Non-pigmented ciliary epithelial cell (primary cell): ENCODE measurements at regions not wholly inside any gene's neighbourhood (a gene's known extent, or its start where the extent isn't known, plus 50 kb on each side); places are given as distances from the start of the nearest gene placed in this dataset.
"Not testable (repeated sequence)": the region's sequence is repeated elsewhere in the genome, so short reads cannot be mapped to it uniquely, and the experiment has no call there.

Experiments
- DNase-seq: peaks from one replicate; pipeline ENCODE4 v3.0.0-alpha.2; 2010; ENCODE audit warnings: low read depth

DNA sequence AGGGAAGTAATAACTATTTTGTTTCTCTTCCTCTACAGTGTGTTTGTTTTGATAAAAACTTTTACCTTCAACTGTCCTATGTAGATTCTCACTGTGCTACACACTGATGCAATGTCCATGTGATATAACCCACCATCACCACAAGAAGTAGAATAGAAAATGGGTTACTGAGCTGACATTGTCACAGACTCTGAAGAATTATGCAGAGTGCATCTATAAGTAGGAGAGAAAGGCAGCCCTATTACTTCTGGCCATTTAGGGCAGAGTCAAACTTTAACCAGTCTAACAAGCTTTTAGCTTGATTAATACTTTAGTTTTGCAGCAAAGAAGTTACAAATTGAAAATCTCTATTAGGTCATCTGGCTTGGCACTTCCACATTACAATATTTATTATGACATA, 354.0 kb upstream of the CDH8 start:
- DNase-seq, result no peak

- no peak for DNase-seq
Measured at GRCh38 chr16:62386411-62386810, 350.2 kb upstream of the CDH8 start.

DNA sequence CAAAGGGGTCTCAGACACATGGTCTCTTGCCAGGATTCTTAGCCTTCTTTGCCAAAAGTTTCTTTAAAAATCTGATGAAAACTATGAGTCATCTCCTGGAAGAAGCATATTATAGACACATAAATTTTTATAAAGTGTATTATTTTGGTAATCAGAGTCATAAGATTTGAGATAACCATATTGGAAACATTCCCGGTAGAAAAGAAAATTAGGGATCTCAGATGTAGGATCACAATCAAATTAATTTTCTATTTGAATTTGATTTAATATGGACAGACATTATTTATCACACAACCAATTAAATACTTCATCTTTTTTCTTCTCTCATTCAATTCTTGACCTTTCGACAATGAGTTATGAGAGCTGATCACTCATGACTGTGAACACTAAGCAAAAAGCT, 347.7 kb upstream of the CDH8 start:
- no peak for DNase-seq

DNA sequence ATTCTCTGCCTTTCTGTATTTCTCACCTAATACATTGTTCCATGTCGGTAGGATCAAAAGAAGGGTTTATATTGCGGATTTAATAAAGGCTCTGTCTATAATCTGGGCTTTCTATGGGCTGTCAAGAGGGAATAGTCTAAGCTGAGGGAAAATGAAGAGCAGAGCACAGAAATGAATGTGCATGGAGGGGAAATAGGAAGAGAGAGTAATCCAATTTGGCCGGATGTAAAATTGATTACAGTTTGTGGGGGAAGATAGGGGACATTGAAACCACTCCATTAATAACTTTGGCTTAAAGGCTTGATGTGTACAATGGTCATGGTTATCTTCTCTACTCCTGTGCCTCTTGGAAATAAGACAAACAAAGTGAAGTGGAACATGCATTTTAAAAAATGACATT, 334.2 kb upstream of the CDH8 start:
- DNase-seq, result no peak

GRCh38 chr16:62363501-62363900, 327.3 kb upstream of the CDH8 start:
- DNase-seq, result no peak

GRCh38 chr16:62353355-62353754, 317.1 kb upstream of the CDH8 start:
- no peak for DNase-seq

DNA sequence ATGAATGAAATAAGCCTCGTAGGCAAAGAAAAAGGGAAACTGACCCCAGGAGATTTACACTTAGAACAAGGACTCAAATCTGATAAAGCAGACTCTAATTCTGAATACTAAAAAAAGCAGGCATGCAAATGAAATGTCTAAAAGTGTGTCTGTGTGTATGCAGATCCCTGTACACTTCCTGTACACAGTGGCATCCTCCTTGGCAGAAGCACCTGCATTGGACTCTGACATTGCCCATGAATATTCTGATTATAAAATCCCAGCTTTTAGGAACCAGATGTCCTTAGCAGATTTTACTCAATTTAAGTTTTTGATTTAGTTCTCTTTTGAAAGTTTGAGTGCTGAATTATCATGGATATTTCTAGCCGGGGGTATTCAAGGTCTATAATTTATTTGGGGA, 306.0 kb upstream of the CDH8 start:
- no peak for DNase-seq

DNA sequence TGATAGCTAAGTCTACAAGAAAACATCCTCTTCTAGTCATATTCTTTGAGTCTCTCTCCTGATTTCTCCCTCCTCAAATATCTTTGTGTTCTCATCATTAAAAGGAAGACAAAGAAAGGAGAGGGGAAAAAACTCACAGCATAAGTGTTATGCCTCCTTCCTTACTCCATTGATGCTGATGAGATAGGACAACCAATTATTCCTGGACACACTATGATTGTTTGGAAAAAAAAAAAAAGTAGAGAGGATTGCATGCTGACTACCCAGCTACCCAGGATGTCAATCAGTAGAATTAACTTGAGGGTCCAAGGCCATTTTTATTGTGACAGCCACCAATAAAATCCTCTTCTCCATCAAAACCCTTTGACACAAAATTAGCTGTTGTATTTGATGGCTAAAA, 299.1 kb upstream of the CDH8 start:
- DNase-seq, result no peak

- DNase-seq, result no peak
Measured at GRCh38 chr16:62321606-62322005, 285.4 kb upstream of the CDH8 start.

DNA sequence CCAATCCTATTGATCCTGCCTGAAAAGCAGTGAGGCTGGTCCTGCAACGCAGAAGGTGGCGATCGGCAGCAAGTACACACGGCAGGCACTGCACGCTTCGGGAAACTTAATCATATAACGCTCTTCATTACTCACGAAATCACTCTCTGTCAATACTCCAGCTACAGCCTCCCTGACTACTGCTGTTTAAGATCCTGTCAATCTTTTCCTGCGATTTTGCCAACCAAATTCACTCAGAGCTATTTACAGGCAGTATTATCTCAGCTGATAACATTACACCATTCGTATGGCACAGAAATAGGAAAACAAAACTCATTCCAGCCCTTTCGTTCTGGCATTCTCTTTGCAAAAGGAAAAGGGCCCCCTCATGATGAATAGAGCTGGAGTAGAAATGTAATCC, 262.4 kb upstream of the CDH8 start:
- no peak for DNase-seq

GRCh38 chr16:62294213-62294972, 258.2 kb upstream of the CDH8 start:
- DNase-seq, result no peak

DNA sequence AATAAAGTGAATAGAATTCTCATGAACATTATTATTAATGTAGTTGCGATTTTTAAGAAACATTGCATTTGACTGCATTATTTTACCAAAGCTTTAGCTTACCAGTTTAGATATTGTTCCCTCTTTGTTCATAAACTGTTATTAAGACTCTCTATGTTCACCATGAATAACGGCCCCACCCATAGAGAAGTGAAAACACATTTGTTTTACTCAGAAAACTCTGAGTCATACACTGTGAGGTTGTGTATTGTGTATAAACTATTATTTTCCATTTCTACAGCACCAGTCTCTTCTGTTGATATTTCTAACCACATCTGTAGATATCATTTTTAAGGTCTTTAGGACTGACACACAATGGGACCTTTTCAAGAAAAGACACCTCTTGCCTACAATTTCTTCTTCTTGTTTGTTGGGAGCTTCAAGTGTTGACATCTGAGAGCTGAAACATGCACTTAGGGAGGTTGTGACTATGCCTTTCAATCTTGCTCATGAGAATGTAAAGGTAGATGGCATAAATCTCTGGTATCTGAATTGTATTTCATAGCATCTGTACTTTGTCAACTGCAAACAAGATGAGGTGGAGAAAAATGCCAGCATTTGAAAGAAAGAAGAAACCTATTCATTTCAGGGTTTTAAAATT, 252.9 kb upstream of the CDH8 start:
- DNase-seq, result no peak

DNA sequence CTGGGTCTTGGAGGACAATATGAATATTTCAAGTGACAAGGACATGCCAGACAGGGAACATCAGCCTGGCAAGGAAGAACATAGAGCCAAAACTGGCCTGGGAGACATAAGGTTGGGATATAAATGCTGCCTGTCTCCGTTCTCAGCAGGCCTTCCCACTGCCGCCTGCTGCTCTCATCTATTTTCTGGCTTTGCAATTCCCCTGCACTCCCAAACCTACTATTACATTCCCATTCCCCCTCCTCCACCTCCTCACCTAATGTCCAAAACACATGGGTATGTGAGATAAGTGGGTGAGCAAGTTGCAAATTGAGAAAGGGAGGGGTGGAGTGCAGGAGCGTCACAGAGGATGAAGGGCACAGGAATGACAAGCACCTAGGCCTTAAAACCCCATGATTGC, 244.3 kb upstream of the CDH8 start:
- DNase-seq, result no peak

DNA sequence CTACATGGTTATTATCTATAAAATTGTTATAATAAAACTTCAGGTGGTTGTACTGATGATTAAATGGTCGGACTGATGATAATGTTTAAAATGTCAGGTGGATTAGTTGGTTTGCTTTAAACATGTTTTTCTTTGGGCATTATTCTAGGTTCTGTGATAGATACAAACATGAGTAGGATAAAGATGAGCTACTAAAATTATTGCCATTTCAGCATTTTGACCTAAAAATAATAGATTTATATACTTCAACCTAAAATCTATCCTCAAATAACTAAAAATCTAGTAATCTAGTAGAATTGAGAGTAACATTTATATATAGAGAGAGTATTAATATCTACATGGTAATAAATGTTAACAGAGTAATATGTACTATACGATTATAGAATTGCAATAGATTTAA, 241.7 kb upstream of the CDH8 start:
- no peak for DNase-seq

DNA sequence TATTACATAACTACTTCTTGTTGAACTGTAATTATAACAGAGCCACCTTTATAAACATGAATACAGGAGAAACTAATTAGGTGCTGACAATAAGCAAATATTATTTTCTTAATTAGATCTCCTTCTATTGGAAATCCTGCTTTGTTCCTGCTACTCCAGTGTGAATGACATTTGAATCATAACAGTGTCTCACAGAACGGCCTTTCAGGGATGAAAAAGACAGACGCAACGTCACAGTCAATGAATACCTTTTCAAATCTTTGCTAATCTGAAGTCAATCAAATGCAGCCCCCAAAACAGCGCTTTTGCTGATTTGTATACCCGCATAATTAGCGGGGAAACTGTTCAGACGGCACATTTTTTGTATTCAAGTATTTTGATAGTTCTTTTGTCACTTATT, 240.4 kb upstream of the CDH8 start:
- no peak for DNase-seq

GRCh38 chr16:62272035-62272434, 235.8 kb upstream of the CDH8 start:
- DNase-seq, result no peak

GRCh38 chr16:62261760-62262159, 225.5 kb upstream of the CDH8 start:
- DNase-seq, result no peak

GRCh38 chr16:62258931-62259435, 222.7 kb upstream of the CDH8 start:
- DNase-seq, result not testable (repeated sequence)

GRCh38 chr16:62256406-62256805, 220.2 kb upstream of the CDH8 start:
- no peak for DNase-seq

DNA sequence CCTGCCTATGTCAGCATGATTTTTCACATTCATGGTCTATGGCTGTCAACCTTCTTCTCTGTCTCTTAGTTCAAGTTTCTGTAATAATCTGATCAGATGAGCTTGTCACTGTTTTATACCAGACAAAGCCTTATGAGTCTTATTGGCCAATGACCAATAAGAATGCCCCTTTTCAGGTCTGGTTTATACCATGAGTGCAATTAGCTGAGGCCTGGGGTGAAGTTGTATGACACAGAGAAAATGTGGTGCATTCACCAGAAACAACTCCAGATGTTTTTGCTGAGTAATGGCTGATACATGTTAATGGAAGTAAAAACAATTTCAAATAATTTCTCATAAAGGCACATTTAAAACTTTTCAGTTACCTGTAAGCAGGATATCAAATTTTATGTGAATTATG, 218.6 kb upstream of the CDH8 start:
- no peak for DNase-seq

- no peak for DNase-seq
Measured at GRCh38 chr16:62254372-62254771, 218.1 kb upstream of the CDH8 start.

DNA sequence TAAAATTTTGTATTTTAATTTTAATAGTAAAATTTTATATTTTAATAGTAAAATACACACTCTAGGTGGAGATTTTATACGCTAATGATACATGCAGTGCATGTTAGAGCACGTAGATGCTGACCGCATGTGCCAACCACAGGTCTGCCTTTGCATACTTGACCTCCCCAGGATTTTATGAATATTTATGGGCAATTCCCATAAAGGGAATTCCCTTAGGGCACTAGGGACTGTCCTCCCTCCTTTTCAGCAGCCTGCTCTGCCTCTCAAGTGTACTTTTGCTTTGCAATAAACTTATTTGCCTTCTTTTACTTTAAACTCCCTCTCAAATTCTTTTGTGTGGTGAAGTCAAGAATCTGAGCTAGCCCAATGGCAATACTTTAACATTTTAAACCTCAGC, 217.7 kb upstream of the CDH8 start:
- DNase-seq, result no peak

DNA sequence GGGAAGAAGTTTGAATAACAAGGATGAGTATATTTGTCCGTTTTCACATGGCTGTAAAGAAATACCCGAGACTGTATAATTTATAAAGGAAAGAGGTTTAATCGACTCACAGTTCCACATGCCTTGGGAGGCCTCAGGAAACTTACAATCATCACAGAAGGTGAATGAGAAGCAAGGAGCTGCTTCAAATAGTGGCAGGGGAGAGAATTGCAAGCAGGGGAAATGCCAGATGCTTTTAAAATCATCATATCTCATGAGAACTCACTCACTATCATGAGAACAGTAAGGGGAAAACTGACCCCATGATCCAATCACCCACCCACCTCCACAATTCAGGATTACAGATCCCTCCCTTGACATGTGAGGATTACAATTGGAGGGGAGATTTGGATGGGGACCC, 212.8 kb upstream of the CDH8 start:
- DNase-seq, result no peak

GRCh38 chr16:62240722-62241121, 204.5 kb upstream of the CDH8 start:
- DNase-seq, result no peak
